Heart right ventricle (tissue), 16 donors: ENCODE measurements at regions not wholly inside any gene's neighbourhood (a gene's known extent, or its start where the extent isn't known, plus 50 kb on each side); places are given as distances from the start of the nearest gene placed in this dataset.
A peak's percentile ranks its signal among the peaks of the same experiment; 100 is the strongest.

Experiments
- ATAC-seq, 8 donors: fragments of 200-7000 bp; cut with Tn5 transposase; one replicate each; pipeline ENCODE4 v1.9.1; 2020; ENCODE audit warnings: mild to moderate bottlenecking in 8 of 8, moderate library complexity in 8 of 8, moderate number of reproducible peaks in 1 of 8
- DNase-seq, 2 donors: peaks; one replicate each; pipeline ENCODE4 v3.0.0-alpha.2; 2020
- H3K27ac ChIP-seq, 10 donors: fragments of 200-600 bp; sonication (generic) in 2 of 10; one replicate each; pipeline versions ENCODE4 v1.5.0 to v1.8.0; 2020 to 2022; ENCODE audit warnings: mild to moderate bottlenecking in 3 of 10
- H3K27me3 ChIP-seq, 7 donors: fragments of 200-600 bp; one replicate each; pipeline ENCODE4 v1.8.0; 2021 to 2022; ENCODE audit warnings: mild to moderate bottlenecking in 2 of 7
- H3K36me3 ChIP-seq, 9 donors: fragments of 200-600 bp; sonication (generic) in 1 of 9; one replicate each; pipeline versions ENCODE4 v1.5.0 to v1.8.0; 2020 to 2022; ENCODE audit warnings: mild to moderate bottlenecking in 2 of 9
- H3K4me1 ChIP-seq, 9 donors: fragments of 200-600 bp; sonication (generic) in 1 of 9; one replicate each; pipeline versions ENCODE4 v1.5.0 to v1.8.0; 2020 to 2022; ENCODE audit warnings: mild to moderate bottlenecking in 4 of 9
- H3K4me3 ChIP-seq, 10 donors: fragments of 200-600 bp; sonication (generic) in 2 of 10; one replicate each; pipeline versions ENCODE4 v1.5.0 to v1.8.0; 2020 to 2022; ENCODE audit warnings: mild to moderate bottlenecking in 7 of 10, moderate library complexity in 2 of 10
- H3K9me3 ChIP-seq, 11 donors: fragments of 200-600 bp in 10 of 11; sonication (generic) in 2 of 11; one replicate each; pipeline versions ENCODE4 v1.5.0 to v1.8.0; 2013 to 2022; ENCODE audit warnings: mild to moderate bottlenecking in 2 of 11, control low read depth in 1 of 11, moderate library complexity in 1 of 11
- CTCF ChIP-seq, 9 donors: fragments of 200-600 bp; sonication (generic) in 2 of 9; IDR thresholded peaks; one replicate each; pipeline versions ENCODE4 v1.5.0 to v1.8.0; 2021 to 2022; ENCODE audit warnings: antibody characterized with exemption in 9 of 9, mild to moderate bottlenecking in 5 of 9, moderate library complexity in 1 of 9
- WGBS, 2 donors: extraction: QIAGEN DNeasy Blood & Tissue Kit; methylation state at CpG; one replicate each; pipeline ENCODE4 v1.1.7; 2013; ENCODE audit warnings: inconsistent platforms in 1 of 2; 5-methylcytosine and 5-hydroxymethylcytosine counted together
- intact Hi-C, 10 donors: fragments of 100-400 bp; cut with DNase I; formaldehyde crosslinking; loops; one replicate each; pipeline versions ENCODE4 v1.11.1 to v1.14.2; 2022
- donor health status: Arrhythmogenic right ventricular cardiomyopathy.
- donor health status: ischemic (EF 13 %, LVEDD 7.1; RV severe dilation, severe dysfunction).
- donor health status: healthy with polysubstance abuse.
- donor health status: DM: no; HTN: yes; CAD: no.
- donor health status: DM: no; HTN: no; CAD: no.
- donor health status: ischemic (EF 25% LVEDD 6.9; RV normal size, moderate dysfunction).
- donor health status: ischemic (EF 25% LVEDD 5.7; RV mildly dilated, moderate dysfunction).
- donor health status: healthy.
- donor health status: DM: yes; HTN: yes; CAD: no.
- donor health status: Ischemic cardiomyopathy.
- donor health status: ischemic (EF 35%, LVEDD 5.7; RV mildly dilated, moderate dysfunction).
- donor health status: nonischemic (EF 11% LVEDD 7.7; RV severe dilation, severe dysfunction).
- donor health status: DM: yes; HTN: yes; CAD: no.
- donor health status: PGD.
- donor health status: ischemic (EF 29% LVEDD 5.4; RV normal size, mild dysfunction).
- donor health status: nonischemic (EF 23%, LVEDD 6.1; RV moderate dilation, normal function).

GRCh38 chr11:70601861-70602538 is 203.7 kb downstream of the CTTN start:
- Histone ChIP-seq H3K27me3 (peaks cover 0 to 27% (median 5%) of the 10 kb centered on the region in 7 donors), H3K4me1 (no peaks in the 10 kb centered on the region), H3K27ac (no peak overlapping the region), H3K9me3 (no peaks in the 10 kb centered on the region), H3K4me3 (no peak overlapping the region), H3K36me3 (no peaks in the 10 kb centered on the region)
- ATAC-seq = no peak
- TF ChIP-seq CTCF (IDR thresholded peaks at IDR 0.05) = no peak
- DNase-seq = no peak
- intact Hi-C loops = no loop called here
- WGBS, 2 donors = 55 to 67% methylated on average over 11 of the region's 11 CpGs

DNA sequence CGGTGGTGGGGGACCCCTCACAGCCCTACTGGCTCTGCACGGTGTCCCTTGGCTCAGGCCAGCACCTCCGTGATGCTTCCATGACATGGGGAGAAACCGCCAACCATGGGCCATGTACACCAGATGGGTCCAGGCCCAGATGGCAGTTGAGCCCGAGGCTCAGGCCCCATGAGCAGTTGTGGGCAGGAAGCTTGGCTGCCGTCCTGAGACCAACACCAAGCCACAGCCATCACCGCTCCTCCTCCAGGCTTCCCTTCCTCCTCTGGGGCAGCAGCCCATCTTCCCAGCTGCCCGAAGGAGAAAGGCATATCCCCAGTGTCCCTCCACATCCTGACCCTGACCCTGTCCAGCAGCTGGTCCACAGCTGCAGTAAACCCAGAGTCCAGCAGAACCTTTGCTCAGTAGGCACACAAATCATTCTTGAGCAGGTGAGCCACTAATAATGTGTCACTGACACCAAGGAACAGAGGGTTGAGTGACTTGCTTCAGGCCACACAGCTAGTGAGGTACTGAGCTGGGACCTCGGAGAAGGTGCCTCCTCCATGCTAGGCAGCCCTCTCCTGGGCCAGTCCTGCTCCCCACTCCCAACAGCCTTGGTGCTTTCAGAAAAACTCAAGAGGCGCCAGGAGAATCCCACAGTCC is 204.9 kb downstream of the CTTN start:
- H3K27ac ChIP-seq = no peak overlapping the region
- no peak overlapping the region for H3K4me3 ChIP-seq
- ATAC-seq = no peak
- peaks cover 0 to under 1% (median 0%) of the 10 kb centered on the region in 9 donors for H3K4me1 ChIP-seq
- H3K36me3 ChIP-seq = no peaks in the 10 kb centered on the region
- peaks cover 0 to 34% (median 6%) of the 10 kb centered on the region in 7 donors for H3K27me3 ChIP-seq
- no peak for DNase-seq
- no peaks in the 10 kb centered on the region for H3K9me3 ChIP-seq
- TF ChIP-seq CTCF (IDR thresholded peaks at IDR 0.05) = no peak
- WGBS, 2 donors = 68 to 80% methylated on average over 10 of the region's 10 CpGs
- intact Hi-C loops = no loop called here

DNA sequence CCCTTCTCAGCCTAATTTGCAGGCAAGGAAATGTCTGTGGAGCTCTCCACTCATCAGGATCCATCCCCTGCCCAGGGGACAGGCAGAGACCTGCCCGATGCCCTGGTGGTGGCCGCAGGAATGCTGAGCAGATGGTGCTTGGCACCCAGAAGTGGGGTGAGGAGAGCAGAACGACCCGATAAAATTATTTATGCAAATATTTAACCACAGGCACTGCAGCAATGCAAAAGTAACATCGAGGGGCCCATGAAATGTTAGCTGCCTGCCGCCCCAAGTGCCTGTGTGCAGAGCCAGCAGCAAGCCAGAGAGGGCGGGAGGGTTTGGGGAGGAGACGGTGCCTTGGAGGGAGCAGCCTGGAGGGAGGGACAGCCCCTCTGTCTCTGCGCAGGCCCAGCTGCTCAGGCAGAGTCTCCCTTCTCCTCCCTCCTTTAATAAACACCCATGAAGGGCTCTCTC is 205.5 kb downstream of the CTTN start:
- no peak for ATAC-seq

GRCh38 chr11:70604221-70604620 is 205.9 kb downstream of the CTTN start:
- Histone ChIP-seq H3K27me3 (peaks cover 0 to 41% (median 9%) of the 10 kb centered on the region in 7 donors), H3K36me3 (no peaks in the 10 kb centered on the region), H3K4me1 (peaks cover 0 to 9% (median 0%) of the 10 kb centered on the region in 9 donors), H3K9me3 (no peaks in the 10 kb centered on the region), H3K4me3 (no peak overlapping the region), H3K27ac (no peak overlapping the region)
- TF ChIP-seq CTCF (IDR thresholded peaks at IDR 0.05) = no peak
- WGBS, 2 donors = 76 to 87% methylated on average over 11 of the region's 11 CpGs
- DNase-seq (no peak), ATAC-seq (peak in 1 of 8 donors; percentile 33)
- intact Hi-C loops = no loop called here

More for the DNA sequence above, 205.5 kb downstream of the CTTN start:
- no peak overlapping the region for H3K27ac ChIP-seq
- H3K4me1 ChIP-seq = peaks cover 0 to 5% (median 0%) of the 10 kb centered on the region in 9 donors
- WGBS, 2 donors = 66% methylated on average over 9 of the region's 9 CpGs
- H3K36me3 ChIP-seq = no peaks in the 10 kb centered on the region
- DNase-seq = no peak
- H3K4me3 ChIP-seq = no peak overlapping the region
- peaks cover 0 to 37% (median 5%) of the 10 kb centered on the region in 7 donors for H3K27me3 ChIP-seq
- H3K9me3 ChIP-seq = no peaks in the 10 kb centered on the region
- TF ChIP-seq CTCF (IDR thresholded peaks at IDR 0.05) = no peak
- intact Hi-C loops = no loop called here
